HG02759 (cell line): ENCODE measurements at regions not wholly inside any gene's neighbourhood (a gene's known extent, or its start where the extent isn't known, plus 50 kb on each side); places are given as distances from the start of the nearest gene placed in this dataset.

ENCODE experiments used
- ATAC-seq: cut with Tn5 transposase; IDR thresholded peaks from one replicate; pipeline ENCODE4 v1.9.1; 2021; ENCODE audit warnings: mild to moderate bottlenecking, moderate library complexity; ENCODE audit not compliant: unreplicated experiment

DNA sequence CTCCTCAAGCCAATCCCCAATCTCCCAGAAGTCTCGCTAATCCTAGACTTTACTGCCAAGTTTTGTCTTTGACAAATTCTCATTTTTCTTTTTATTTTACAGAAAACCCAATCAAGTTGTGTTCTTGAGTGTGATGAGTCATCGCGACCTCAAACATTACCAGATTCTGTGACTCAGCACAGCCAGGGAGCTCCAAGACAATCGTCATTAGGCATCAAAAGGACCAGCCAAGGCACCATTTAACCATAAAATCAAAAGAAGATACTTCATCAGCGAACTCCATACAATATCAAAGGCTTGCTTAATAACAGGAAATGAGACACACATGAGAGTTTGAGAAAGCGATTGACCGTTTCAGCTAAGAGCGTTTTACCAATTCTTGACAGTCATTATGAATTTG lies 146.2 kb upstream of the AGAP1 start:
- no peak for ATAC-seq

GRCh38 chr2:235348329-235348728 lies 145.5 kb upstream of the AGAP1 start:
- no peak for ATAC-seq

- no peak for ATAC-seq
Observed at GRCh38 chr2:235350234-235350633, 143.6 kb upstream of the AGAP1 start.

DNA sequence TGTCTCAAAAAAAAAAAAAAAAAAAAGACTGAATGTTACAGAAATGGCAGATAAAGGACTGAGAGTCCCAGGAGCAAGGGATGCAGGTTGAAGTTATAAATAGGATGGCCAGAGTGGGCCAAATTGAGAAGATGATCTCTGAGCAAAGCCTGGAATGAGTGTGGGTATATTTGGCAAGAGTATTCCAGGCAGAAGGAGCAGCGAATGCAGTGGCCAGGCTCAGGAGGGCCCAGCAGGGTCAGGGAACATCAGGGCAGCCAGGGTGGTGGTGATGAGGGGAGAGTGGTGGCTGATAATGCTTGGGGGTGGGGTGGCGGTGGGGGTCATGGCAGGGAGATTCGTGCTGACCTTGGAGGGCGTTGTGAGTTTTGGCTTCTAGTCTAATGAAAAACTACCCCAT lies 141.3 kb upstream of the AGAP1 start:
- ATAC-seq = no peak

GRCh38 chr2:235357881-235358280 lies 136.0 kb upstream of the AGAP1 start:
- ATAC-seq = no peak

DNA sequence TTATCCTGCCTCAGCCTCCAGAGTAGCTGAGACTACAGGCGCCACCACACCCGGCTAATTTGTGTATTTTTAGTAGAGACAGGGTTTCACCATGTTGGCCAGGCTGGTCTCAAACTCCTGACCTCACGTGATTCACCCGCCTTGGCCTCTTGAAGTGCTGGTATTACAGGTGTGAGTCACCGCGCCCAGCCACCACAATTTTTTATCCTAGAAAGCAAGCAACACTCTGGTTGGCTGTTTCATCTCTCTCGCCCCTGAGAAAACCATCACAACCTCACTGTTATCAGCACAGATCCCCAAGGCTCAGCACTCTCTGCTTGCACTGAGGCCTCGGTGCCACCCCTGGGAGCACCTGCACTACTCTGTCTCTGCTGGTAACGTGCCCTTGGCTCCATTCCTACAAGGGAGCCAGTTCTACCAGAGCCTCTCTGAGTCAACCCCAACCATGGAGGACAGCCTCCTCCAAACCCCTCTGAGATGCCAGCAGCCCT lies 134.8 kb upstream of the AGAP1 start:
- ATAC-seq = no peak

GRCh38 chr2:235360446-235360845 lies 133.4 kb upstream of the AGAP1 start:
- no peak for ATAC-seq

DNA sequence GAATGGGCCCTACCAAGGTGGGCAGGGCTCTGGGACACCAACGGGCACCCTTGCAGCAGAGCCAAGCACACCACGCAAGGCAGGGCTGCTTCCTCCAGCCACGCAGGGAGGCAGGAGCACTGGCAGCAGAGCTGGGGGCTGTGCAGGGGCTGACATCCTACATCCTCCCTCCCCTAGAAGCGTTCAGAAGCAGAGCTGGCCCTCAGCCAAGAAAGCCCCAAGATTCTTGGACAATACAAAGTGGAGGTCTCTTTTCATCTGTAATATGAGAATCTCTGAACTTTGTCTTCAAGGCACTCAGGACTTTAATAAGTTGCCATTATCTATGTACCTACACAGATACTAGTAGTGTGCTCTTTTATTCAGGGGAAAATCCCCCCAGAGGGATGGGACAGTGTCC lies 128.1 kb upstream of the AGAP1 start:
- ATAC-seq = no peak

DNA sequence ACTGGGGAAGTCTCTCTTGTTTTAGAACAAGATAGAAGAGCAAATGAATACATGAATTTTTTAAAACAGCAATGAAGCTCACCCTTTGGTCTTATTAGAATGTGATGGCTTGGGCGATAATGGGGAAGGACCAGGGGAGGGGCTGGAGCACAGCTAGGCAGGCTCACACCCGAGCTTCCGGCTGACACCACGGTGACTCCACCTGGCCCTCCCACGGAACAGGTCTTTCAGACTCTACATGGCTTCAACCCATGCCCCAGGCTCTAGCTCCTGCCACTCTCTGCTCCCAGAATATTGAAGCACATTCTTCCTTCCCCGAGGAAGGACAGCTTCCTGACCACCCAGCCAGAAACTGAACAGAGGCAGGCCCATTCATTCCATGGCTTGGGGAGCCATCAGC lies 127.5 kb upstream of the AGAP1 start:
- ATAC-seq = no peak

DNA sequence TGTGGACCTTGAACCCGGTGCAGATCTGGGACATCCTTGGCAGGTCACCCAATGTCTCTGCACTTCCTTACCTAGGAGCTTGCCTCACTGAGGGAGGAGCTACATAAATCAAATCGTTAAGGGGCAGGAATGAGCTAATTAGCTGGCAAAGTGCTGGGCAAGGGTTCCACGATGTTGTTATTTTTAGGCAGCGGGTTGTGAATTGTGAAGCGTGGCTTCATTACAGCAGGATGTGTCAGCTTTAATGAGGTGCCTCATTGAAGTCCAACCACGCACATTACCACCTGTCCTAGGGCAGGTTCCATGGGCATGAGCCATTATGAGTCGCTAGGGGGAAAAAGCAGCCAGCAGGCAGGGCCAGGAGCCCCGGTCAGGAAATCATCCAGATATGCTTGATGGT lies 127.0 kb upstream of the AGAP1 start:
- ATAC-seq = no peak

DNA sequence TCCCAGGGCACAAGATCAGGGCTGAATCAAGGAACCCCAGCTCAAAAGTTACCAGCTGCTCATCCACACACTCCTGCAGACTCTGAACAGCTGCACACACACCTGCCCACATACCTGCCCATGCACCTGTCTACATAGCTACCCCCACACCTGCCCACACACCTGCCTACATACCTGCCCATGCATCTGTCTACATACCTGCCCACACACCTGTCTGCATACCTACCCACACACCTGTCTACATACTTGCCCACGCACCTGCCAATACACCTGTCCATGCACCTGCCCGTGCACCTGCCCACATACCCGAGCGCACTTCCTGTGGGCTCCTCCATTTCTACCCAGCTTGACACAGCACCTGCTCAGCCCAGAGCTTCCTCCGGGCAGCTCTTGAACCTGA lies 122.8 kb upstream of the AGAP1 start:
- ATAC-seq = no peak

GRCh38 chr2:235373171-235373570 lies 120.7 kb upstream of the AGAP1 start:
- ATAC-seq = no peak

DNA sequence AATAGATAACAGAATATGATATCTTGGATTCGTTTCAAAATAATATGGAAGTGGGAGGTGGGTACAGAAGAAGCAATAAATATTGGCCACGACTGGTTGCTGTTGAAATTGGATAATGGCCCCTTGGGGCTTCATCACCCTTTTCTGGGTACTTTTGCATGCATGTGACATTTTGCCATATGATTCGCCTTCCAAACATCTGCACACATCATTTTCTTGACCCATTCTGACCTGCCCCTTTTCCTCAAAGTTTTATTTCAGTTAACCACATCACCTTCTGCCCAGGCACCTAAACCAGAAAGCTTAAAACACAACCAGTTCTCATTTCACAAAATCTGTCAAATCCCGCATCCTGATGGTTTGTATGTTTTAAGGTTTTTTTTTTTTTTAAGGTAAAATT lies 116.7 kb upstream of the AGAP1 start:
- ATAC-seq = no peak

- ATAC-seq = no peak
Observed at GRCh38 chr2:235378246-235378645, 115.6 kb upstream of the AGAP1 start.

- ATAC-seq = no peak
Observed at GRCh38 chr2:235378944-235379343, 114.9 kb upstream of the AGAP1 start.

DNA sequence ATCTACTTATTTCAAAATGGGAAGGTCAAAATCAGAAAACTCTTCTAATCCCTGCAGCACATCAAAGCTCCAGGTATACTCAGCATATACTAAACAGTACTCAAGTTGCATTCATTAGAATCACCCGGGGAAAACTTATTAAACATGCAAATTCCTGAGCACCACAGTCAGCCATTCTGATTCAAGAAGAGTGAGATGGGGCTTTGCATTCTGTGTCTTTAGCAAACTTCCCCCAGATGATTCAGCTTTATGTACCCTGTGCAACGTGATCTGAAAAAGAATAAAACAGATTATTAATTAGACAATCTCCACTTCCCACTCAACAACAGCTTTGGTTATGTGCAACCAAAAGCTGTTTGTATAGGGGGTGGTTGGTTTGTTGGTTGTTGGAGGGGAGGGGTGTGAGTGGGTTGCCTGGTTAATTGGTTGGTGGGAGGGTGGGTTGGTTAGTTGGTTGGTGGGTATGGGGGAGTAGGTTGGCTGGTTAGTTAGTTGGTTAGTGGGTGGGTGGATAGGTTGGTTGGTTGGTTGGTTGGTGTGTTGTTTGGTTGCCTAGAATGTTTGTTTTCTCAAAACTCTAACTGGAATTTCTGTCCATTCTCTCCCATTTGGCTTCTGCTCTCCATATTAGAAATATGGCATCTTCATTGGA lies 112.5 kb upstream of the AGAP1 start:
- ATAC-seq = no peak

GRCh38 chr2:235382179-235382578 lies 111.7 kb upstream of the AGAP1 start:
- no peak for ATAC-seq

DNA sequence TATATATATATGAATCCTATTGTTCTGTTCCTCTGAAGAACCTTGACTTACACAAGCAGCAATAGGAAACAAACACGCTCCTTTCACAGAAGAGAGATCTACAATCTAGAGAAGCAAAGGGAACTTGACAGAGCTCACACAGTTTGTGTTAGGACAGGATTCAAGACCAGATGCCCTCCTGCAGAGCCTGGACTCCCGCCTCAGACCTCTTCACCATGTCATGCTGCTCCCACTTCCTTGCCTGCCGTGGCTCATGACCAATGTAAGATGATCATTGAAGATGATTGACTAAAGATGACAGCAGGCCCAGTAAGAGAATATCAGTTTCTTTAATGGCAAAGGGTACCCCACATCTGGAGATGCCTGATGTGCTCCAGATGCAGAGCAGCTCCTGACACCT lies 111.2 kb upstream of the AGAP1 start:
- no peak for ATAC-seq

- no peak for ATAC-seq
Observed at GRCh38 chr2:235383272-235383843, 110.5 kb upstream of the AGAP1 start.

DNA sequence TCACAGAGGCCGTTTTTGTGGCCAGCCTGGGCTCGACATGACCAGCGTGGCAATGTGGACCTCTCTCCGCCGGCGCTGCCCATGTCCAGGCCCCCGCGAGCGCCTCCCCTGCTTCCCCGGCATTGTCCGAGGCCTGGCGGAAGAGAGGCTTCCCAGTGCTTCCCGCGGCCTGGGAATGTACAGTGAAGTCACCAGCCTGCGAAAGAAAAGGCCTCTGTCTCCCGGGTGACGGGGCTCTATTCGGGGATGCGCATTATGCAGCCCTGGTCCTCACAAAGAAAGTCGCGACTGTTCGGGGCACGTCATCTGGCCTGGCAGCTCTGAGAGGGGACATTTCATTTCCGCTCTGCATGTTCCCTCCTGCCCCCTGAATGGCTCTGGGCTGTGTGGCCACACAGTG lies 109.2 kb upstream of the AGAP1 start:
- no peak for ATAC-seq

DNA sequence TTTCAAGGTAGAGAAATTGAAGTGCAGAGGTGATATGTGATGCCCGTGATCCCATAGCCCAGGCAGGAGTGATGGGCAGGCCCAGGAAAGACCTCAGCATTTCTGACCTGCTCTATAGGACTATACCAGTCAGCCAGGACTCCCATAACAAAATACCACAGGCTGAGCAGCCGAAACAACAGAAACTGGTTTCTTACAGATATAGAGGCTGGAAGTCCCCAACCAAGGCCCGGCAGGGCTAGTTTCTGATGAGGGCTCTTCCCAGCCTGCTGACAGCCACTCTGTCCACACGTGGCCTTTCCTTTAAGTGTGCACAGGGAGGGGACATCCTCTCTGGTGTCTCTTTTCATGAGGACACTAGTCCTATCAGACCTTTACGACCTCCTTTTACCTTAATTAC lies 104.2 kb upstream of the AGAP1 start:
- ATAC-seq = no peak

DNA sequence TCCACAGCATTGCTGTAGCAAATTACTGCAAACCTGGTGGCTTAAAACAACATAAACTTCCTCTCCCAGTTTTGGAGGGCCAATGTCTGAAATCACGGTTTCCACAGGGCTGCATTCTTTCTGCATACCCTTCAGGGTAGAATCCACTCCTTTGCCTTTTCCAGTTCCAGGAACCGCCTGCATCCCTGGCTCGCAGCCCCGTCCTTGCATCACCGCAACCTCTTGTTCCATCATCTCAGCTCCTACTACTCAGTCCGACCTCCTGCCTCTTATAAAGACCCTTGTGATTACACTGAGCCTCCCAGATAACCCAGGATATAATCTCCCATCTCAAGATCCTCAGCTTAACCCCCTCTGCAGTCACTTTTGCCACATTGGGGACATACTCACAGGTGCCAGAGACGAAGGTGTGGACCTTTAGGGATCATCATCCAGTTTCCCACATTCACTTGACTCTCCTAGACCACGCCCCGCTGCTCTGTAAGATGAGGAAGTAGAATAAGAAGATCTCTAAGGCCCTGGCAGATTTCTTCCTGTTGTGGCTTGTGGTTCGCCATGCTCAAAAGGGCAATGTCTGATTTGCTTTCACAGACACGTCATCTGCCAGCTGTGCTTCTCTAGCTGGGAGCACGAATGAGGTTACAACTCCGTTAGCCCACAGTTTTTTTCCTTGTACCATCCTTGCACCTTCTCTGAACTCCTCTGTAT lies 103.6 kb upstream of the AGAP1 start:
- peak; percentile 76 for ATAC-seq
